A673 (cell line): ENCODE measurements at regions not wholly inside any gene's neighbourhood (a gene's known extent, or its start where the extent isn't known, plus 50 kb on each side); places are given as distances from the start of the nearest gene placed in this dataset.

Experiments used
- BruUV-seq: library from RNA; stranded (reverse); fragments of 400-500 nt; replicated peaks from 2 replicates; lab custom pipeline; 2021; lab: Mats Ljungman, UMichigan
- CTCF ChIA-PET: fragments of 300-600 bp; sonication (Branson Sonifier 250); formaldehyde crosslinking; loops from one replicate; lab custom pipeline; 2022; ENCODE audit warnings: antibody characterized with exemption; lab: Charles Lee
- POLR2A ChIA-PET: fragments of 300-600 bp; sonication (Branson Sonifier 250); formaldehyde crosslinking; loops from one replicate; lab custom pipeline; 2022; ENCODE audit warnings: antibody characterized with exemption; ENCODE audit not compliant: low non-redundant PET; lab: Charles Lee
- DNase-seq: peaks from one replicate; pipeline ENCODE4 v3.0.0-alpha.2; 2015; ENCODE audit warnings: low spot score
- H3K27ac ChIP-seq: fragments of 200-600 bp; sonication (generic); 2 replicates; pipeline ENCODE4 v1.5.1; 2016; ENCODE audit warnings: mixed run types, low read depth, mild to moderate bottlenecking, mixed read lengths, antibody characterized with exemption, low read length; ENCODE audit not compliant: poor library complexity, severe bottlenecking
- H3K27me3 ChIP-seq: fragments of 200-600 bp; sonication (generic); replicated peaks from 2 replicates; pipeline ENCODE4 v1.6.1; 2017; ENCODE audit warnings: mixed run types, low read depth, mild to moderate bottlenecking, mixed read lengths, antibody characterized with exemption, low read length; ENCODE audit not compliant: insufficient read depth, poor library complexity
- H3K36me3 ChIP-seq: fragments of 200-600 bp; sonication (generic); 2 replicates; pipeline ENCODE4 v1.6.1; 2016; ENCODE audit warnings: mixed run types, mild to moderate bottlenecking, mixed read lengths, antibody characterized with exemption, low read length; ENCODE audit not compliant: insufficient read depth, poor library complexity, severe bottlenecking
- H3K4me1 ChIP-seq: fragments of 200-600 bp; sonication (generic); 2 replicates; pipeline ENCODE4 v1.6.1; 2017; ENCODE audit warnings: mixed run types, mild to moderate bottlenecking, mixed read lengths, antibody characterized with exemption, low read length; ENCODE audit not compliant: insufficient read depth, poor library complexity, severe bottlenecking
- H3K4me3 ChIP-seq: fragments of 200-600 bp; sonication (generic); 2 replicates; pipeline ENCODE4 v1.5.1; 2016; ENCODE audit warnings: low read depth, mixed run types, mild to moderate bottlenecking, mixed read lengths, low read length; ENCODE audit not compliant: poor library complexity, severe bottlenecking
- H3K9me3 ChIP-seq: fragments of 200-600 bp; sonication (generic); 2 replicates; pipeline ENCODE4 v1.6.1; 2016; ENCODE audit warnings: mixed run types, low read depth, mild to moderate bottlenecking, mixed read lengths, antibody characterized with exemption, low read length; ENCODE audit not compliant: poor library complexity, severe bottlenecking
- CTCF ChIP-seq: fragments of 300-800, 200-600 bp; sonication (generic); conservative IDR thresholded peaks from 2 replicates; pipeline ENCODE4 v1.5.1; 2017; ENCODE audit warnings: low read depth, mild to moderate bottlenecking, antibody characterized with exemption, low read length, moderate library complexity, mixed read lengths
- EZH2 ChIP-seq: fragments of 200-600 bp; sonication (generic); IDR thresholded peaks from 2 replicates; pipeline ENCODE4 v1.6.1; 2017; ENCODE audit warnings: borderline replicate concordance, low read depth, mild to moderate bottlenecking, mixed read lengths, antibody characterized with exemption, low read length; ENCODE audit not compliant: poor library complexity, severe bottlenecking
- intact Hi-C: fragments of 100-400 bp; cut with micrococcal nuclease; formaldehyde crosslinking; loops from one replicate; pipeline ENCODE4 v1.10.0; 2022; ENCODE audit not compliant: unreplicated experiment

DNA sequence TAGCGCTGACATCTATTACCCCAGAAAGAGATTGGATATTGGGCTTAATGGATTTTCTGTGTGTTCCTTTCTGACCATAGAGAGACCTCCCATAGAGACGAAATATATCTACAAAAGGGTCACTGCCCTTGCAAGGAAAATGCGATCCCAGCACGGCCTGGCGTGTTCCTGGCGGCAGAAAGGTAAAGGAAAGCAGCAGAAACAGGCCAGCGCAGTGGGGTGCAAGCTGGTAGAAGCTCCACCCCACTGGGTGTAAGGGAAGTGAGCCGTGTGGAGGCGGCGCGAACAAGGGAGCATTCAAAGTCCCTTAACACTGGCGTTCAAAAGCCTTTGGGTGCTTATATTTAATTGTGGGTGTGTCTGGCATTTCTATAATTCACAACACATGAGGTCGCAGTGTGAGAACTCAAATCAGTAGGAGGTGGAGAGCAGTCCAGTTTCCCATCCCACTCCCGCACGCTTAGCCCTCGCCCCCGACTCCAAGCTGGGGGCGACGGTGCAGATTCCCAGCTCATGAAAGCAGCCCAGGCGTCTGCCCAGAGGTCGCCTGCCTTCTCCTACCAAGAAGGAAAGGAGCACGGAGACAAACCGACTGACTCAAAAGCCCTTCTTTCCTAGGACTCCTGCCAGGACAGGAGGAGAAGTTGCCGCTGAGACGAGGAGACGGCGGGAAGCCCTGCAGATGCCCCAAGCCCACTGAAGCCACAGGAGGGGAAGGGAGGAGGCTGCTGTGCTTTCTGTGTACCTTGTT, 478.4 kb downstream of the FOXO1 start:
- ChIA-PET POLR2A (no interaction called here), CTCF (no interaction called here)
- Histone ChIP-seq H3K27ac (no peak overlapping the region), H3K4me3 (no peak overlapping the region), H3K4me1 (no peaks in the 10 kb centered on the region), H3K36me3 (no peaks in the 10 kb centered on the region), H3K27me3 (no peaks in the 10 kb centered on the region), H3K9me3 (no peaks in the 10 kb centered on the region)
- BruUV-seq, result no TSS peak
- intact Hi-C loops, result no loop called here
- no peak for DNase-seq
- TF ChIP-seq CTCF, result no peak
- TF ChIP-seq EZH2, result no peak

DNA sequence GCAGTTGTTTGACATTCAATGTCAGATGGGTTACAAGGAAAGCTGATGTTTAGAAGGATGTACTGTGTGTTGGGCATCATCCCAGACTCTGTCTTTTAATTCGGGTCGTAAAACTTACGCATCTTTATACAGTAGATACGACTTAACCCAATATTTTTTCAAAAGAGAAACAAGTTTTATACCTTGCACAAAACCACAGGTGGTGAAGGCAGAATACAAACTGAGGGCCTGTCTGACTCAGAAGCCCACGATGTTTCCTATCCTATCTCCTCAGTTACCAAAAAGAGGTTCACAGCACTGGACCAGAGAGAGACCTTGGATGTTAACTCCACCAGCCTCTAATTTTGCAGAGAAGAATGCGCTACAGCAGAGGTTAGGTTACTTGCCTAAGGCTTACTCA, 477.0 kb downstream of the FOXO1 start:
- no peak for DNase-seq
- CTCF ChIA-PET, result no interaction called here
- Histone ChIP-seq H3K27ac (no peak overlapping the region), H3K4me3 (no peak overlapping the region), H3K27me3 (no peaks in the 10 kb centered on the region), H3K36me3 (no peaks in the 10 kb centered on the region), H3K4me1 (no peaks in the 10 kb centered on the region), H3K9me3 (no peaks in the 10 kb centered on the region)
- intact Hi-C loops, result no loop called here
- POLR2A ChIA-PET, result no interaction called here
- TF ChIP-seq CTCF, result no peak
- BruUV-seq, result no TSS peak

GRCh38 chr13:40189898-40190630, 476.4 kb downstream of the FOXO1 start:
- H3K27ac ChIP-seq, result no peak overlapping the region
- ChIA-PET CTCF (no interaction called here), POLR2A (no interaction called here)
- no peaks in the 10 kb centered on the region for H3K36me3 ChIP-seq
- intact Hi-C loops, result no loop called here
- no peaks in the 10 kb centered on the region for H3K9me3 ChIP-seq
- H3K4me1 ChIP-seq, result no peaks in the 10 kb centered on the region
- H3K4me3 ChIP-seq, result no peak overlapping the region
- no TSS peak for BruUV-seq
- no peaks in the 10 kb centered on the region for H3K27me3 ChIP-seq
- DNase-seq, result no peak
- TF ChIP-seq CTCF (no peak), EZH2 (no peak)
